ENCODE measurements at regions not wholly inside any gene's neighbourhood (a gene's known extent, or its start where the extent isn't known, plus 50 kb on each side); places are given as distances from the start of the nearest gene placed in this dataset.

DNA sequence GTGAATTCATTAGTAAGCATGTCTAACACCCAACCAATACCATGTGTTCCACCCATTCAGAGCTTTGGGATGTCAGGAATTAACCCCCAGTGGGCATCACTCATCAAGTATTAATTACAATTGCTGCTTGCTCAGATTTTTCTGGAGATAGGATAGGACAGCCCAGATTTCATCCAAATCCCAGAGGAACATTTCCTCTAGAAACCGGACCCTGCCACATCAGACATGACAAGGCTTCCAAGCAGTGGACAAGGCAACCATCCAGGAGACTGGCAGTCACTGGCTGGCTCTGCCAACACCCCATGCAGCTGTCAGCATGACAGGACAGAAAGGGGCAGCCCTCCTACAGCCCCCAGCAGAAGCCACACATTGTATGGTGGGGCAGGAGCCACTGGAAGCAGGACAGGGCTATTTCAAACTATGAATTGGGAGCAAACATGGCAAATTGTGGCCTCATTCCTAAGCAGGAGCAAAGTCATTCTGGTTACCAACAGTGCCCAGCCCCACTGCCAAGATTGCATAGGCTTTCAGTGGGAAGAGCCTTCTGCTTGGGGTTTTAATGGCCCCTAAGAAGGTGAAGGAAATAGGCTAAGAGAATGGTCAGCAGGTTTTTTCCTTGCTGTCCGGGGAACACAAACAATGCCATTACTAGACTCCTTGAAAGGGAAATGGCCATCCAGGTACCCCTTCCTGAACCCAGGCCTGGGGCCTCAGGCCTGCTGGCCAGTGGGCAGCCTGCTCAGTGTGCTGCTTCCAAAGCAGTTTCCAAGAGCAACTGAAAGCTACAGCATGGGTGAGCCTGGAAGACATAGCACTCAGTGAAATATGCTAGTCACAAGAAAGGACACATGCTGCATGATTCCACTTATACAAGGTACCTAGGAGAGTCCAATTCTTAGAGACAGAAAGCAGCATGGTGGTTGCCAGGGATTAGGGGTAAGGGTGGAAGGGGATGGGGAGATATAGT is 294.7 kb upstream of the SLC30A5 start:
- no peak for DNase-seq (ENCODE audit: low read depth in 2 of 2)

DNA sequence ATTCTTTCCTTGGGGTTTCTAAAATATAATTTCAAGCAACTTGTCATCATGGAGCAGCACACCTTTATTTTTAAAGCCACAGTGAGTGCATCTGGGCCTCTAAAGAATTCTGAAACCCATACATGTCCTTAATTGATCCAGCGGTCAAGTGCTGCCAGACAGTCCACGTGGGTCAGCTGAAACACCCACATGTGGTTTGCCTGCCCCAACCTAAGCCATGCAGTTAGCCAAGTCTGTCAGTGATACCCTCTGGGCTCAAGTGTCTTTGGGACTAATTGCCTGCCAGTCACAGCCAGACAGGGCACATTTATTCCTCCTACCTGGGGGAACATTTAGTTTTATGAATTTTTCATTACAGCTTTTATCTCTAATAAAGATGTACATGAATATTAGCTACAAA is 291.4 kb upstream of the SLC30A5 start:
- DNase-seq (ENCODE audit: low read depth in 2 of 2) = no peak

GRCh38 chr5:68803881-68804319 is 289.9 kb upstream of the SLC30A5 start:
- no peak for DNase-seq (ENCODE audit: low read depth in 2 of 2)

- no peak for DNase-seq (ENCODE audit: low read depth in 2 of 2)
These were observed 289.5 kb upstream of the SLC30A5 start for GRCh38 chr5:68804343-68804742.

DNA sequence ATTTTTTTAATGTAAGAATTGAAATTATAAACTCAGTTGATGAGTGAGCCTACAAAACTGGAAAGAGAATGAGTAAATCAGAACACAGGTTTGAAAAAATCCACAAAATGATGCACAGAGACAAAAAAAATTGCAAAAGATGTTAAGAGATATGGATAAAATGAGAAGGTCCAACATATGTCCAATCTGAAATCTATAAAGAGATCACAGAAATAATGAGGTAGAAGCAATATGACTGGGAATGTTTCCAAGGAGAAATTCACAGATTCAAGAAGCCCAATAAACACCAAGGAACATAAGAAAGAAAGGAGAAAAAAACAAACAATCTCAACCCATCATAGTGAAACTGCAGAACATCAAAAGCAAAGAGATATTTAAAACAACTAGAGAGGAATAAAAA is 288.4 kb upstream of the SLC30A5 start:
- DNase-seq (ENCODE audit: low read depth in 2 of 2) = no peak

GRCh38 chr5:68817632-68818031 is 276.2 kb upstream of the SLC30A5 start:
- no peak for DNase-seq (ENCODE audit: low read depth in 2 of 2)

- no peak for DNase-seq (ENCODE audit: low read depth in 2 of 2)
These were observed 275.6 kb upstream of the SLC30A5 start for GRCh38 chr5:68818057-68818695.

DNA sequence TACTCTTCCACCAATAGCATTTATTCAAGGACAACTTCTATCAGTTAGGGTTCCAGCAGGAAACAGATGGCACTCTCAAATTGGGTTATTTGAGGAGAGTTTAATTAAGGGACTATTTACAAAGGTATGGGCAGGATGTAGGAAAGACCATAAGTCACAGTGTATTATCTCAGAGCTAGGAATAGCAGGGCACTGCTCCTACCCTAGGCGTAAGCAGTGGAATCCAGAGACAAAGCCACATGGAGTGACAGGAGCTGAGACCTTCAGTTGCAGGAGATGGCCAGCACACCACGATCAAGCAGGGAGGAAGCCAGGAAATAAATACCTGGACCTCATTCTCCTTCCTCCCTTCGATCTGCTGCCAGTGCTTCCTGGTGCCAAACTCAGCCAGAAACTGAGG is 274.9 kb upstream of the SLC30A5 start:
- DNase-seq (ENCODE audit: low read depth in 2 of 2) = no peak

DNA sequence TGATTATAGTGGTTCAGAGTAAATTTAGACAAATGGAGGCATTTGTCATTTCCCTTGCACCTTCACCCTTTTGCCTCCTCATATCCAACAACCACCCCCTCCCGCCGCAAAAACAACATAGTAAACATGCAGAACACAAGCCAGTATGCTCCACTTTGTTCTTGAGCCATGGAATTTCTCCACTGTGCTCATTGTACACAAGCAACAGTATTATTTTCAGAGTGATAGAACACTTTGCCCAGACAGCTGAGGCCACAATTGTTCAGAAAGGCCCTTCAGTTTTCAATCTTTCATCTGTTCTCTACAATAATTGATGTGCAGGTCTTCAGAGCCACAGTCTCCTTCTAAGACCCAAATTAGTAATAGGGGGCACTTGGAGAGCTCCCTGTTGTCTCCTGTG is 272.8 kb upstream of the SLC30A5 start:
- DNase-seq (ENCODE audit: low read depth in 2 of 2) = no peak

DNA sequence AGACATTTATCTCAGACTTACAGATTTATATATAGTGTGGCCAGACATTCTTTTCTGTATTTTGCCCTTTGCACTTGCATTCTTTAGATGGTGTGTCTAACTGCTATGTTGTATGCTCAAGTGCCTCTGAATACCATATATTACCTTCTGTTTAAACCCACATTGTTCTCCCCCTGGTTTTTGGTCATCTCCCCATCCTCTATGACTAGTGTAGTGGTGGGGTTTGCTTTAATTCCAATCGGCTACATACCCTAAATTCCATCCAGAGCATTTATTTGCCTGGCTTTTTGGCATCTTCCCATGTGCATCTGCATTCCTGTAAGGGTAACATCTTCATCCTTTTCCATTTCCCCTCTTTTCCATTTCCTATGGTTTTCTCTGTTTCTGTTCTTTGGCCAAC is 271.0 kb upstream of the SLC30A5 start:
- no peak for DNase-seq (ENCODE audit: low read depth in 2 of 2)

DNA sequence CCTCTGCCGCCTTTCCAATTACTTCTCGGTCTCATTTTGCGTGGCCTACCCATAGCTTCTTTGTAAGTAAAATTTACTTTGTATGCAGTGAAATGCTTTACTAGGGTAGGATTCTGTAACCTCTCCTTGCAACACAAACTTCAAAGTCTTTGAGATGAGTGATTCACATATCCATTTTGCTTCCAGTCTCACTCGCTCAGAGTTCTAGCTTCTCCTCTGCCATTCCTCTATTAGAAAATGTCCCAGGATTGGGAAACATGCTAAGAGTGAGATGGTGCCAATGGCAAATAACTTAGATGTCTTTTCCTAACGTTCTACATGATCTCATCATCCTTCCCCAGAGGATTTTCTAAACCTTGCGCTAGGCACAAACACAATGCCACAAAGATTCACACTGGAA is 270.5 kb upstream of the SLC30A5 start:
- DNase-seq (ENCODE audit: low read depth in 2 of 2) = no peak

GRCh38 chr5:68830377-68830898 is 263.4 kb upstream of the SLC30A5 start:
- DNase-seq (ENCODE audit: low read depth in 2 of 2) = no peak

DNA sequence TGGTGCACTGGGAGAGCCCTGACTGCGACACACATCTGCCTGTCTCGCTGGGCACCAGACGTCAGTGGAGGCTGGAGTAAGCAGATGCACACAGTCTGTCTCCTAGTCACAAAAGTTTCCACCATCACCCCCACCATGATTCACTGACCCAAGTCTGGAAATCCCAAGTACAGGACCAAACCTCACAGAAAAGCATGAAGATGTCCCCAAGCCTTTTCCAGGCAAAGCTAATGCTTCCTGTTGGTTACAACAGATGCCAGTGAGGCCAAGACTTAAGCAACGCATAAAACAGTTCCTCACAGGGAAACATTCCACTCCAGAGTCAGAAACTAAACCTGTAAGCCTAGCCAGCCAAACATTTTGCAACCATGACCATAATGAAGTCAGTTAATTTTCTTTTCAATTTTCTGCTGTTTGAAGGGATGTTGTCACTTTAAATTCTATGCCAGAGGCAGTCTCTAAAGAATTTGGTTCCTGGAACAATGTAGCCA is 259.3 kb upstream of the SLC30A5 start:
- no peak for DNase-seq (ENCODE audit: low read depth in 2 of 2)

- DNase-seq (ENCODE audit: low read depth in 2 of 2) = no peak
These were observed 255.6 kb upstream of the SLC30A5 start for GRCh38 chr5:68838157-68838718.

DNA sequence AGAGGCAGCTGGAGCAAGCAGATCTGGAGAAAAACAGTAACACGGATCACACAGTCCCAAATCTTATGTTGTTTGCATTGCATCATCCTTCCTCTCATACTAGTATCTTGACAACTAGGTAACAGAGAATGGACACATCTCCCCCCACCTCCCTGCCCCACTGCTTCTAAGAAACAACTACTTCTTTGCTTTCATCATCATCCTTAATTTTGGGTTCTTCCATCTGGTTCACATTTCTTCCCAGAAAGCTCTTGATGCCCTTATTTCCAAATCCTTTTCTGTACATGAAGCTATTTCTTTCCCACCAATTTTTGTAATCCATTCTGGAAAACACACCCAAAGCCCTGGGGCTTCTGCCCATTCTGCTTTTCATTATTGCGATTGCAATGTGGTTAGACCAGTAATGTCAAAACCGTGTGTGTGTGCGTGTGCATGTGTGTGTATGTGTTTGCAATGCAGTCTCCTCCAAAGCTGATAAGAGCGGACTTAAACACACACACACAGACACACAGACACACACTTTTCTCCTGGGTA is 254.7 kb upstream of the SLC30A5 start:
- DNase-seq (ENCODE audit: low read depth in 2 of 2) = no peak

DNA sequence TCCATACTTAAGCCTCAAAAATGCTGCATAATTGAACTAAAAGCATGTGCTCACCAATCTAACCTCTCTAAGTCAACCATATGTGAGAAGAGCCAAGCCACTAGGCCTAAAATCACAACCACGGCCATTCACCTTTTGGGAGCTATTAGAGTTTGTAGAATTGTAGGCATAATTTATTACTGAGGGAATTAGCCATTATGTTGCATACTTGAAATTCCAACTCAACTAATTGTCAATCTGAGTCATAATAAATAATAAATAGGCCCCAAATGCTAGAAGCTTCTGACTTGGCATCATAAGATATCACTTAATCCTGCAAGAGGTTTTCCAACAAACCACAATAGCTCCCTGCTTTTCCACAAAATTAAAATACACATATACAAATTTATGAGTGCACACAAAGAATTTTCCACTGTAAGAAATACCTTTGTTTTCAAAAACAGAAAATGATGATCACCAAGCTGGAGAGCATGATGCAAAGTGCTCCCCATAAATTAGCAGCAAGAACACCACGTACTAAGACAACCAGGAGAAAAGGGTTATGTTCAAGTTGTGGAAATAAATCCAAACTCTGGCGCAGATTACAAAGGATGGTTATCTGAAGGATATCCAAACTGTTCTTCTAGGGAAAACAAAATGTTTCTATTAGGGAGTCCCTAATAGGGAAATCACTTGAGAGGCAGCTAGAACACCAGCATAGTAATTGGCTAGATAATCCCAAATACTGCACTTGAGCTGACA is 250.0 kb upstream of the SLC30A5 start:
- DNase-seq (ENCODE audit: low read depth in 2 of 2) = no peak

GRCh38 chr5:68845131-68845530 is 248.7 kb upstream of the SLC30A5 start:
- DNase-seq (ENCODE audit: low read depth in 2 of 2) = no peak

DNA sequence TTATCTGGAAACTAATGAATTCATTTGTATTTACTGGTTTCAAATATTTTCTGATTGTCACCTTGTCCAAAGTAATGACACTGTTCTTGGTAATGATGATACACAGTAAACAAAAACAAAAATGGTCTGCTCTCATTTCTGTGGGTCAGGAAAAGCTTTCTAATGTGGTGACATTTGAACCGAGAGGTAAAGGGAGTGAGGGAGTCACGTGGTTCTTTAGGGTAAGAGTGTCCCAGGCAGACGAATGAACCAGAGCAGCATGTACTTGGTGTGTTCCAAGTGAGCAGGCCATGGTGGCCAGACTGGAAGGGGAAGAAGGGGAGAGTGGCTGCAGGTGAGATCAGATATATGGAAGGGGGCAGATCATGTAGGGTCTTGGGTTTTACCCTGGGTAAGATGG is 247.0 kb upstream of the SLC30A5 start:
- DNase-seq (ENCODE audit: low read depth in 2 of 2) = no peak

DNA sequence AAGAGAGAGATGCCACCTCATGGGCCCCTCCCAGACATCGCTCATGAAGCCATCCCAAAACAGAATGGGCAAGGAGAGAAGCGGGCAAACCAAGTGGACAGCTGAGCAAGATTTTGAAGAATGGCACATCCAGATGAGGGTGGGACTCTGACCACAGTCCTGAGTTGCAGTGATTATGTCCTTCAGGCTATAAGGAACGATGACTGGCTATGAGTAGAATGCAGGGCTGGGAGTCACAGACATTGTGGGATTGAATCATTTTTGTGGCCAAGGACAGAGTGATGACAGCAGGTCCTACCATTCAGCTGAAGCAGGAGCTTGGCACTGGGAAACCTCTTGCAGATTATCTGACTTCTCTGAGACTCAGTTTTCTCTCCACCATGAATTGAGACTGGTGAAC is 245.7 kb upstream of the SLC30A5 start:
- DNase-seq (ENCODE audit: low read depth in 2 of 2) = no peak

DNA sequence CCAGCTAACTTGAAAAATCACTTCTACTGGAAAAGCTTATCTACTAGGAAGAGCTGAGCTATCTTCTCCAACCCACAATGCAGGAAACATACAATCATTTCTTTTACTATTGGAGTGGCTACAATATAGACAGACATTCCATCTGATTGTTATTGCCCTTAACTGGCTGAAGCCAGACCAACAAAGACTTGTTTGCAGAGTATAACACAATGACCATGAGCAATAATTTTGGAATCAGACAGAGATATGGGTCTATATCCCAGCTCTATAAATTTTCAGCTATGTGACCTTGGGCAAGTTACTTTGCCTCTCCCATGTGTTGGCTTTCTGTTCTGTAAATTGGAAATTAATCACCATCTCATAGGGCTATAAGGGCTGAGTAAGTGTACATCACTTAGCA is 244.7 kb upstream of the SLC30A5 start:
- DNase-seq (ENCODE audit: low read depth in 2 of 2) = no peak

GRCh38 chr5:68849906-68850305 is 243.9 kb upstream of the SLC30A5 start:
- DNase-seq (ENCODE audit: low read depth in 2 of 2) = no peak
